K562 (cell line): ENCODE measurements at regions not wholly inside any gene's neighbourhood (a gene's known extent, or its start where the extent isn't known, plus 50 kb on each side); places are given as distances from the start of the nearest gene placed in this dataset.

ENCODE experiments used
- ATF7 ChIP-seq: fragments of 450-650 bp; IDR thresholded peaks from 2 replicates; pipeline ENCODE4 v1.7.1; 2014; ENCODE audit warnings: mild to moderate bottlenecking, moderate library complexity
- CCNT2 ChIP-seq: IDR thresholded peaks from 2 replicates; pipeline ENCODE4 v1.6.1; 2011; ENCODE audit warnings: borderline replicate concordance, low read depth, mild to moderate bottlenecking, moderate library complexity, mixed read lengths, low read length; ENCODE audit not compliant: insufficient read length; ENCODE audit errors: extremely low read depth
- ELF1 ChIP-seq: fragments of 200-800 bp; sonication (Bioruptor generic); IDR thresholded peaks from 2 replicates; pipeline ENCODE4 v1.6.1; 2016; ENCODE audit warnings: missing genetic modification characterization, missing compliant biosample characterization
- EP300 ChIP-seq: IDR thresholded peaks from 2 replicates; pipeline ENCODE4 v1.6.1; 2012; ENCODE audit warnings: low read length, improper control_type of control experiment
- HSF4 ChIP-seq: fragments of 250-450 bp; sonication (Bioruptor Pico); IDR thresholded peaks from 2 replicates; pipeline ENCODE4 v2.1.2; 2022; ENCODE audit warnings: mild to moderate bottlenecking, moderate library complexity, borderline replicate concordance
- KDM2B ChIP-seq: fragments of 250-450 bp; sonication (Bioruptor Pico); IDR thresholded peaks from 2 replicates; pipeline ENCODE4 v1.8.0; 2021; ENCODE audit warnings: mild to moderate bottlenecking, moderate library complexity
- KLF13 ChIP-seq: fragments of 450-650 bp; IDR thresholded peaks from 2 replicates; pipeline ENCODE4 v1.6.1; 2016; ENCODE audit warnings: missing genetic modification characterization, low read depth, mild to moderate bottlenecking, missing compliant biosample characterization, moderate library complexity, borderline replicate concordance
- L3MBTL2 ChIP-seq: fragments of 450-650 bp; IDR thresholded peaks from 2 replicates; pipeline ENCODE4 v1.6.1; 2016; ENCODE audit warnings: mild to moderate bottlenecking, moderate library complexity
- POLR2AphosphoS2 ChIP-seq: IDR thresholded peaks from 2 replicates; pipeline ENCODE4 v1.6.1; 2012; ENCODE audit warnings: low read length, improper control_type of control experiment
- RBM17 ChIP-seq: fragments of 200-400 bp; formaldehyde crosslinking; IDR thresholded peaks from 2 replicates; pipeline ENCODE4 v1.6.1; 2017; ENCODE audit warnings: low read depth, mild to moderate bottlenecking, low read length, borderline replicate concordance
- SAFB2 ChIP-seq: fragments of 200-400 bp; formaldehyde crosslinking; IDR thresholded peaks from 2 replicates; pipeline ENCODE4 v1.6.1; 2018; ENCODE audit warnings: borderline replicate concordance, low read length, low read depth, moderate library complexity; ENCODE audit not compliant: severe bottlenecking
- TAF7 ChIP-seq: fragments of 450-650 bp; IDR thresholded peaks from 2 replicates; pipeline ENCODE4 v1.6.1; 2016; ENCODE audit warnings: missing genetic modification characterization, missing compliant biosample characterization
- TCFL5 ChIP-seq: fragments of 250-450 bp; sonication (Bioruptor Pico); conservative IDR thresholded peaks from 2 replicates; pipeline ENCODE4 v1.6.1; 2021; ENCODE audit warnings: mild to moderate bottlenecking, moderate library complexity, matching md5 sums
- ZNF197 ChIP-seq: fragments of 200-800 bp; sonication (Bioruptor generic); IDR thresholded peaks from 2 replicates; pipeline ENCODE4 v1.6.1; 2016; ENCODE audit warnings: low read depth, missing genetic modification characterization, missing compliant biosample characterization
- ZNF75A ChIP-seq: fragments of 450-650 bp; formaldehyde crosslinking; IDR thresholded peaks from 2 replicates; pipeline ENCODE4 v1.4.0; 2020; ENCODE audit warnings: mild to moderate bottlenecking
- ZNF764 ChIP-seq: fragments of 250-450 bp; sonication (Bioruptor Pico); IDR thresholded peaks from 2 replicates; pipeline ENCODE4 v1.4.0; 2020; ENCODE audit warnings: low read depth, mild to moderate bottlenecking, moderate library complexity
- TF ChIP-seq, protein P1 (sequence below): sonication (generic); formaldehyde crosslinking; IDR thresholded peaks from 2 replicates; pipeline ENCODE4 v1.8.0; 2023; ENCODE audit warnings: missing genetic modification reagents, mild to moderate bottlenecking, borderline replicate concordance
- TF ChIP-seq, protein P2 (sequence below), 2 experiments: fragments of 450-650 bp; IDR thresholded peaks; 2 replicates each; pipeline ENCODE4 v1.6.1; 2018; ENCODE audit warnings: mild to moderate bottlenecking in 2 of 2, low read depth in 1 of 2; ENCODE audit not compliant: partially characterized antibody in 2 of 2

DNA sequence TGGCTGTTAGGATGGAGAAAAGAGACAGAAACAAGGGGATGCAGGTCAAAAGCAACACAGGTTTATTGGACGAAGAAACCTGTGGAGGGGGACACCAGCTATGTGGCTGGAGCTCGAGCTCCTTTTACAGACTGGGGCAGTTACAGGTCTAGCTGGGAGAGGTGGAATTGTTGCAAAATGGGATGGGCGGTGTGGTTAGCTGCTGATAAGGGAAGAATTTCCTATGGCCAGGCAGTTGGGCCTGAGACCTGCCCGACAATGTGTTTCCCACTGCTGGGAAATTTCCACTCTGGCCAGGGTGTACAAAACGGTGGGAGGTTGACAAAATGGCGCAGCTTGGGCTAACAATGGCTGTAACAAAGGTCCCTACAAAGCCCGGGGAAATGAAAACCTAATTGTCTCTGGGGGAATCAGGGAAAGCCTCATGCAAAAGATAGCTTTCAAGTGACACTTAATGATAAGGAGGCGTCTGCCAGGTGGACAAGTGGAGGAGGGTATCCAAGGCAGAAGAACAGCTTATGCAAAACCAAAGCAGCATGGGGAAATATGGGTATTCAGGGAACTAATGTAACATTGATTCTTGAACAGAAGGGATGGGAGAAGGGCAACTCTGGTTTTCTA, 137.4 kb upstream of the SGO1 start (continued):
- no peak for TF ChIP-seq SAFB2
- peak; percentile 95 for TF ChIP-seq KLF13 (tag)
- TF ChIP-seq TCFL5 (CRISPR knock-in tag), result peak; percentile 91; the same call in 1 of the 2 replicates
- TF ChIP-seq KDM2B (CRISPR knock-in tag), result peak; percentile 97
- TF ChIP-seq ELF1 (tag), result 0 out of 2 replicates have a peak, but pooled peaks have one; percentile 16
- no peak for TF ChIP-seq POLR2AphosphoS2
- TF ChIP-seq CCNT2, result peak; percentile 52
- TF ChIP-seq HSF4, result peak; percentile 98
- TF ChIP-seq ZNF75A, result peak; percentile 66
- TF ChIP-seq, protein P1, sequence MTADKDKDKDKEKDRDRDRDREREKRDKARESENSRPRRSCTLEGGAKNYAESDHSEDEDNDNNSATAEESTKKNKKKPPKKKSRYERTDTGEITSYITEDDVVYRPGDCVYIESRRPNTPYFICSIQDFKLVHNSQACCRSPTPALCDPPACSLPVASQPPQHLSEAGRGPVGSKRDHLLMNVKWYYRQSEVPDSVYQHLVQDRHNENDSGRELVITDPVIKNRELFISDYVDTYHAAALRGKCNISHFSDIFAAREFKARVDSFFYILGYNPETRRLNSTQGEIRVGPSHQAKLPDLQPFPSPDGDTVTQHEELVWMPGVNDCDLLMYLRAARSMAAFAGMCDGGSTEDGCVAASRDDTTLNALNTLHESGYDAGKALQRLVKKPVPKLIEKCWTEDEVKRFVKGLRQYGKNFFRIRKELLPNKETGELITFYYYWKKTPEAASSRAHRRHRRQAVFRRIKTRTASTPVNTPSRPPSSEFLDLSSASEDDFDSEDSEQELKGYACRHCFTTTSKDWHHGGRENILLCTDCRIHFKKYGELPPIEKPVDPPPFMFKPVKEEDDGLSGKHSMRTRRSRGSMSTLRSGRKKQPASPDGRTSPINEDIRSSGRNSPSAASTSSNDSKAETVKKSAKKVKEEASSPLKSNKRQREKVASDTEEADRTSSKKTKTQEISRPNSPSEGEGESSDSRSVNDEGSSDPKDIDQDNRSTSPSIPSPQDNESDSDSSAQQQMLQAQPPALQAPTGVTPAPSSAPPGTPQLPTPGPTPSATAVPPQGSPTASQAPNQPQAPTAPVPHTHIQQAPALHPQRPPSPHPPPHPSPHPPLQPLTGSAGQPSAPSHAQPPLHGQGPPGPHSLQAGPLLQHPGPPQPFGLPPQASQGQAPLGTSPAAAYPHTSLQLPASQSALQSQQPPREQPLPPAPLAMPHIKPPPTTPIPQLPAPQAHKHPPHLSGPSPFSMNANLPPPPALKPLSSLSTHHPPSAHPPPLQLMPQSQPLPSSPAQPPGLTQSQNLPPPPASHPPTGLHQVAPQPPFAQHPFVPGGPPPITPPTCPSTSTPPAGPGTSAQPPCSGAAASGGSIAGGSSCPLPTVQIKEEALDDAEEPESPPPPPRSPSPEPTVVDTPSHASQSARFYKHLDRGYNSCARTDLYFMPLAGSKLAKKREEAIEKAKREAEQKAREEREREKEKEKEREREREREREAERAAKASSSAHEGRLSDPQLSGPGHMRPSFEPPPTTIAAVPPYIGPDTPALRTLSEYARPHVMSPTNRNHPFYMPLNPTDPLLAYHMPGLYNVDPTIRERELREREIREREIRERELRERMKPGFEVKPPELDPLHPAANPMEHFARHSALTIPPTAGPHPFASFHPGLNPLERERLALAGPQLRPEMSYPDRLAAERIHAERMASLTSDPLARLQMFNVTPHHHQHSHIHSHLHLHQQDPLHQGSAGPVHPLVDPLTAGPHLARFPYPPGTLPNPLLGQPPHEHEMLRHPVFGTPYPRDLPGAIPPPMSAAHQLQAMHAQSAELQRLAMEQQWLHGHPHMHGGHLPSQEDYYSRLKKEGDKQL (CRISPR knock-in tag), result no peak
- 0 out of 2 replicates have a peak, but pooled peaks have one; percentile 29 for TF ChIP-seq ATF7
- peak; percentile 80 for TF ChIP-seq TAF7 (tag)
- TF ChIP-seq, protein P2, sequence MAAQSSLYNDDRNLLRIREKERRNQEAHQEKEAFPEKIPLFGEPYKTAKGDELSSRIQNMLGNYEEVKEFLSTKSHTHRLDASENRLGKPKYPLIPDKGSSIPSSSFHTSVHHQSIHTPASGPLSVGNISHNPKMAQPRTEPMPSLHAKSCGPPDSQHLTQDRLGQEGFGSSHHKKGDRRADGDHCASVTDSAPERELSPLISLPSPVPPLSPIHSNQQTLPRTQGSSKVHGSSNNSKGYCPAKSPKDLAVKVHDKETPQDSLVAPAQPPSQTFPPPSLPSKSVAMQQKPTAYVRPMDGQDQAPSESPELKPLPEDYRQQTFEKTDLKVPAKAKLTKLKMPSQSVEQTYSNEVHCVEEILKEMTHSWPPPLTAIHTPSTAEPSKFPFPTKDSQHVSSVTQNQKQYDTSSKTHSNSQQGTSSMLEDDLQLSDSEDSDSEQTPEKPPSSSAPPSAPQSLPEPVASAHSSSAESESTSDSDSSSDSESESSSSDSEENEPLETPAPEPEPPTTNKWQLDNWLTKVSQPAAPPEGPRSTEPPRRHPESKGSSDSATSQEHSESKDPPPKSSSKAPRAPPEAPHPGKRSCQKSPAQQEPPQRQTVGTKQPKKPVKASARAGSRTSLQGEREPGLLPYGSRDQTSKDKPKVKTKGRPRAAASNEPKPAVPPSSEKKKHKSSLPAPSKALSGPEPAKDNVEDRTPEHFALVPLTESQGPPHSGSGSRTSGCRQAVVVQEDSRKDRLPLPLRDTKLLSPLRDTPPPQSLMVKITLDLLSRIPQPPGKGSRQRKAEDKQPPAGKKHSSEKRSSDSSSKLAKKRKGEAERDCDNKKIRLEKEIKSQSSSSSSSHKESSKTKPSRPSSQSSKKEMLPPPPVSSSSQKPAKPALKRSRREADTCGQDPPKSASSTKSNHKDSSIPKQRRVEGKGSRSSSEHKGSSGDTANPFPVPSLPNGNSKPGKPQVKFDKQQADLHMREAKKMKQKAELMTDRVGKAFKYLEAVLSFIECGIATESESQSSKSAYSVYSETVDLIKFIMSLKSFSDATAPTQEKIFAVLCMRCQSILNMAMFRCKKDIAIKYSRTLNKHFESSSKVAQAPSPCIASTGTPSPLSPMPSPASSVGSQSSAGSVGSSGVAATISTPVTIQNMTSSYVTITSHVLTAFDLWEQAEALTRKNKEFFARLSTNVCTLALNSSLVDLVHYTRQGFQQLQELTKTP (IDR thresholded peaks at IDR 0.05; ENCODE audit: low read depth in 1 of 2, partially characterized antibody in 2 of 2), result peak in 1 of 2 experiments; percentile 66
- peak; percentile 87 for TF ChIP-seq EP300
- 0 out of 2 replicates have a peak, but pooled peaks have one; percentile 17 for TF ChIP-seq ZNF764 (CRISPR knock-in tag)
- peak; percentile 80 for TF ChIP-seq L3MBTL2
- TF ChIP-seq RBM17, result no peak
- peak; percentile 98 for TF ChIP-seq ZNF197 (CRISPR knock-in tag)
